Stimulated activated CD4-positive, alpha-beta T cell treated with anti-CD3 and anti-CD28 coated beads, TNF-alpha, amount 100 ng/mL, for 24 hours (primary cell): ENCODE measurements at regions not wholly inside any gene's neighbourhood (a gene's known extent, or its start where the extent isn't known, plus 50 kb on each side); places are given as distances from the start of the nearest gene placed in this dataset.
"Not testable (repeated sequence)": the region's sequence is repeated elsewhere in the genome, so short reads cannot be mapped to it uniquely, and the experiment has no call there.

Source experiments
- DNase-seq, 3 experiments: peaks; one replicate each; pipeline ENCODE4 v3.0.0-alpha.2; 2020; ENCODE audit warnings: low read depth in 3 of 3

DNA sequence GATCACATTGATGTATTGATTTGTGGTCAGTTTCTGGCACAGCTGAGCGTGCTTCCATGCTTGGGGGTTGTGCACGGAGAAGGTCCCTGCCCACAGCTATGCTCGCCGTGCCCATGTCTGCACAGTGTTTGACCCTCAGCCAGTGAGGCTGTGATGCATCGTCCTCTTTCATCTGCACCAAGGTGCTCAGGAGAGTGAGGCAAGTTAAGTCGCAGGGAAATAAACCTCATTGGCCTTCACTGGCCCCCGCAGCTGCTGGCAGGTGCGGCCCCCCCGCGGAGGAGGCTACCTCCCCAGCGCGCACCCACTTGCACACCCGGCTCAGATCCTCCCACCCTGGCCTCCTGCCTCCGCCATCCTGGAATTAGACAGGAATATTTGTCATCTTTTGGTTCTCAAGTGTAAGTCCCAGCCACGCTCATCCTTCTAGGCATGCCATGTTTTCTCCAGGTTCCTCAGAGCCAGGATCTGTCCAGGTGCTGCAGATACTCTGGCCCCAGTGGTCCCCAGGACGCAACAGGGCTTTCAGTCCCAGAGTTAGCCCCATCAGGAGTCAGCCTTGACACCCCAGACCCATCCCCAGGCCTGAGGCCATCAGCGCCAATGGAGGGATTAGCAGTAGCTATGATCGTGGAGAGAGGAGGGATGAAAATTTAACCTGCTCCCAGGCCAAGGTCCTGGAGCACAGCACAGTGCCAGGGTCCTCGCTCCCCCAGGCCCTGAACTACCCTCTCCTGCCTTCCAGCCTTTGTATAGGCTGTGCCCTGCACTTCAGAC, 93.7 kb downstream of the OAT start:
- DNase-seq: no peak

- DNase-seq: no peak
These were observed 94.3 kb downstream of the OAT start for GRCh38 chr10:124324451-124324850.

DNA sequence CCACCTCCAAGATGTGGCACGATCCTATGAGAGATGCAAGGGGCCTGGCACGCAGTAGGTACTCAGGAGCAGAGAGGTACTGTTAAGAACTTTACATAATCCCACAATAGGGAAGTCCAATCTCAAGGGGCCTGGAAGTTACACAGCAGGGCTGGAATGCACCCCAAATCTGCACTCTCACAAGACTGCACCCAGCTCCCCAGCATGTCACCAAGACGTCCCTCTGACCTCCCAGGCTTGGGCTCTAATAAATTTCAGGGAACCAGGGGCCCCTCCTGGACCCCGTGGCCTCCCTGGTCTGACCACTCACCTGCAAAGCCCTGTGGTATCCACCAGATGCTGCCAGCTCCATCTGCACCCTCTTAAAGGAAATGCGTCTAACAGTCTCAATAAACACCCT, 94.9 kb downstream of the OAT start:
- DNase-seq: no peak

- no peak for DNase-seq
These were observed 95.5 kb downstream of the OAT start for GRCh38 chr10:124323111-124323725.

- no peak for DNase-seq
These were observed 96.3 kb downstream of the OAT start for GRCh38 chr10:124322191-124322980.

DNA sequence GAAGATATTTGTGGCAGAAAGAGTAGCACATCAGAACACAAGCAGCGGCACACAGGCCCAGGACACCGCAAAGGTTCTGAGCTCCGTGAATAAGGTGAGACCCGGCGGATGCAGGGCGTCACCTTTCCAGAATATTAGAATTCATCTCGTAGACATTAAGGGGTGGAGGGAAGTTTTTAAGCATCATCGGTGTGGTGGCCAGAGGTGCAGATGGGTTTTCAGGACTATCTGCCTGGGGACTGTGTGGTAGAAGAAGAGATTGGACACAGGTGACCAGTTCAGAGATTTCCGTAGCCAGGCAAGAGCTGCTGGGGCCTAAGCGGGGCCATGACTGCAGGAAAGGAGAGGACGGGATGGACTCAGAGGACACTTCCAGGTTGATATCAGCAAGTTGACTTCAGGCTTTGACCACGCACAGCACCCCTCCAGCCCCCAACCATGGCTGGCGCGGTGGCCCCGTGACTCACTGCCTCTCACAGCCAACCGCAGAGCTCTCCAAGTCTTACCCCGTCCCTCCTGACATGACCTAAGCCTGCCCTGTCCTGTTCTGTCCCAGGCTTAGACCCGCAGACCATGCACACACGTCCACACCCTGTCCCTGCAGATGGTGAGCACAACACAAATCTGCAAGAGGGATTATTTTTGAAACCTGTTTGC, 97.2 kb downstream of the OAT start:
- DNase-seq: no peak

GRCh38 chr10:124320778-124321432, 97.8 kb downstream of the OAT start:
- no peak for DNase-seq

DNA sequence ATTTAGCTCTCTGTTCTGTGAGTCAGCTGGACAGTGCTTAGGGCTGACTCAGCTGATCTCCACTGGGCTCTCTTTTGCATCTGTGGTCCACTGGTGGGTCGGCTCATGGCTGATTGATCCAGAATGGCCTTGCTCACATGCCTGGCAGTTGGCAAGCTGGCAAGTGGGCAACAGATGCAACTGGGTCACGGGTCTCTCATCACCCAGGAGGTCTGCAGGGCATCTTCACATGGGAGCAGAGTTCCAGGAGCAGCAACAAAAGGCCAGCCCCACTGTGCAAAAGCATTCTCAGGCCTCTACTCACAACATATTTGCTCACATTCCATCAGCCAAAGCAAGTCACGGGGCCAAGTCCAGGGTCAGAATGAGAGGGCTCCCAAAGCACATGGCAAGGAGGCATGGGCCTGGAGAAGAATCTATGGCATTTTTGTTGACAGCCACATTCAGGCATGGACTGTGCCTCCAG, 98.8 kb downstream of the OAT start:
- no peak for DNase-seq

GRCh38 chr10:124319520-124319919, 99.2 kb downstream of the OAT start:
- not testable (repeated sequence) for DNase-seq

GRCh38 chr10:124318811-124319210, 99.9 kb downstream of the OAT start:
- no peak for DNase-seq

- DNase-seq: no peak
These were observed 100.6 kb downstream of the OAT start for GRCh38 chr10:124318076-124318475.

GRCh38 chr10:124316326-124316725, 102.4 kb downstream of the OAT start:
- no peak for DNase-seq

GRCh38 chr10:124315591-124316270, 103.0 kb downstream of the OAT start:
- no peak for DNase-seq

DNA sequence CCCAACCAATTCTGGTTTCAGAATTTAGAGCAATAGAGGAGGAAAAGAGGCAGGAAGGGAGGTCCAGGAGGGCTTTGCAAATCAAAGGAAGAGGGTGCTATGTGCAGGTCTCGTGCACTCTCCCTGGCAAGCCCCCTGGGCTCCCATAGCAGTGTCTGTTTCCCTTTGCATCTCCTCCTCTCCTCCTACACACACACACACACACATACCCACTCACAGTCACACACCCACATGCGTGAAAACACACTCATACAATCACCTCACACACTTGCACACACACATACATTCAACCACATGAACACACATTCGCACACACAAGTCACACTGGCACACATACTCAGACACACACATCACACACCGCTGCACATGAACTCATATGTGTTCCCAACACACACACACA, 105.3 kb downstream of the OAT start:
- no peak for DNase-seq

GRCh38 chr10:124308811-124309210, 109.9 kb downstream of the OAT start:
- no peak for DNase-seq

- no peak for DNase-seq
These were observed 110.6 kb downstream of the OAT start for GRCh38 chr10:124308056-124308645.

DNA sequence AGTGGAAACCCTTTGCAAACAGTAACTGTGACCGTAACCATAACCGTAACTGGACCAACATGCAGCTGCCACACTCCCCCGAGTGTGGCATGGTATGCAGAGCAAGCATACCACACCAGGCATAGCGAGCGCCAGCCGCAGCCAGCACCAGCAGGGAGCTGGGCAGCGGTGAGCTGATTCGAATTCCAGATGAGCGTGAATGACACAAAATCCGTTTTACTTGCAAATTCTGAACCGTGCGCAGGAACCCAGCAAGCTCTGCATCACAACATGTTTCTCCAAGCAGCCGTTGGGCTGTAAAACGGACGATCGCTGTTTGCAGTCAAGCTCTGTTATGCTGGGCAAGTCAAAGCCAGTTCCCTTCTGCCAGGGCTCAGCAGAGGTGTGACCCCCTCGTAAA, 111.1 kb downstream of the OAT start:
- DNase-seq: no peak

DNA sequence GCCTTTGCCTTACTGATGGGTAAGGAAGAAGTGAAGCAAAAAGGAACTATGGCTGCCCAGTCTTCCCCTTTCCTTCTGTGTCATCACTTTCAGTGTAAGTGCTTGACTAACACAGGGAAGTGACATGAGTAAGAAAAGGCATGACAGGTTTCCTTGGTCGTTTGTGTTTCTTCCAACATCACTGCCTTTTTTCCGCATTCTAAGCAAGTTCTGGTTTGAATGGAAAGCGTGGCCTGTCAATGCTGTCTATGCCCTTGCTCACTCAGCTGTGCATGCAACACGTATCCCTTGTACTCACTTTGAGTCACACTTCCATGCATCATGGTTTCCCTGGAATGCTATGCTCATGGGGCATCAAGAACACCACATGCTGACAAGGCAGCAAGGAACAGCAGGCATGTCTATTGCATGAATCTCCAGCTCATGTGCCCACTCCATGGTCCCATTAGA, 111.8 kb downstream of the OAT start:
- DNase-seq: no peak

DNA sequence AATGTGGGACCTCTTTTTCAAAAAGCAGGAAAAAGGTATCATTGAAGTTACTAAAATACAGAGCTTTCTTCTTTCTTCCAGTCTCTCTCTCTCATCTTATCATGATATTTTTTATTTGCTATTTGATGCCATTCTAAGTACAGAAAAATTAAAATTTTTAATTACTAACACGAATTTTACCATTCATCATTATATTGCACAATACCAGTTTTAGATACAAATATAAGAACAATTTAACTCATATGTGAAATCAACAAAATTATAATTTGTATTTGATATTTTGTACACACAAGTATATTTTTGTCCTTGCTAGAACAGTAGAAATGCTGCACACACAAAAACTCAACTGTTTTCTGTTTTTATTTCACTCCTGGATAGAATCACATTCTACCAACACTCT, 112.2 kb downstream of the OAT start:
- no peak for DNase-seq

DNA sequence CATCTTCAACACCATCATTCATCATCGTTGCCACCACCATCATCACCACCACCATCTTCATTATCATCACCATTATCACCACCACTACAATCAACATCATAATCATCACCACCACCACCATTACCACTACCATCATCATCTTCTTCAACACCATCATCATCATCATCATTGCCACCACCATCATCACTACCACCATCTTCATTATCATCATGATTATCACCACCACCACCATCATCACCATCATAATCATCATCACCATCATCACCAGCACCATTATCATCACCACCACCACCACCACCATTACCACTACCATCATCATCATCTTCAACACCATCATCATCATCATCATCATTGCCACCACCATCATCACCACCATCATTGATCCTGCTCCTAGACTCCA, 112.7 kb downstream of the OAT start:
- no peak for DNase-seq

GRCh38 chr10:124305131-124305530, 113.6 kb downstream of the OAT start:
- DNase-seq: no peak
